Right lobe of liver (tissue), 6 donors: ENCODE measurements at regions not wholly inside any gene's neighbourhood (a gene's known extent, or its start where the extent isn't known, plus 50 kb on each side); places are given as distances from the start of the nearest gene placed in this dataset.

Experiments
- ATAC-seq, 4 donors: fragments of 200-7000 bp; cut with Tn5 transposase; one replicate each; pipeline ENCODE4 v1.9.1; 2020; ENCODE audit warnings: mild to moderate bottlenecking in 4 of 4, moderate library complexity in 4 of 4
- DNase-seq, 3 donors: peaks; one replicate each; pipeline ENCODE4 v3.0.0-alpha.2; 2020
- H3K27ac ChIP-seq, 3 donors: fragments of 200-600 bp; one replicate each; pipeline ENCODE4 v1.8.0; 2022
- H3K27me3 ChIP-seq, 2 donors: fragments of 200-600 bp; one replicate each; pipeline ENCODE4 v1.8.0; 2022
- H3K36me3 ChIP-seq, 4 donors: fragments of 200-600 bp; sonication (generic) in 1 of 4; one replicate each; pipeline versions ENCODE4 v1.5.1 to v1.8.0; 2017 to 2022; ENCODE audit warnings: control low read depth in 1 of 4
- H3K4me1 ChIP-seq, 4 donors: fragments of 200-600 bp; sonication (generic) in 1 of 4; one replicate each; pipeline versions ENCODE4 v1.5.1 to v1.8.0; 2017 to 2022; ENCODE audit warnings: control low read depth in 1 of 4
- H3K4me3 ChIP-seq, 3 donors: fragments of 200-600 bp; one replicate each; pipeline ENCODE4 v1.8.0; 2022
- H3K9me3 ChIP-seq, 4 donors: fragments of 200-600 bp; sonication (generic) in 1 of 4; one replicate each; pipeline versions ENCODE4 v1.5.1 to v1.8.0; 2017 to 2022; ENCODE audit warnings: control low read depth in 1 of 4
- CTCF ChIP-seq, 4 donors: fragments of 200-600 bp in 3 of 4; fragments of 450-650 bp in 1 of 4; IDR thresholded peaks; one replicate each; pipeline versions ENCODE4 v1.5.1 to v1.8.0; 2016 to 2022; ENCODE audit warnings: antibody characterized with exemption in 4 of 4, mild to moderate bottlenecking in 2 of 4
- POLR2A ChIP-seq: fragments of 450-650 bp; IDR thresholded peaks from one replicate; pipeline ENCODE4 v1.6.1; 2017; ENCODE audit warnings: antibody characterized with exemption, mild to moderate bottlenecking
- WGBS: methylation state at CpG from one replicate; pipeline ENCODE4 v1.1.6; 2018; ENCODE audit warnings: low coverage, low lambda C conversion rate; ENCODE audit not compliant: insufficient coverage; ENCODE audit errors: missing lambda C conversion rate; 5-methylcytosine and 5-hydroxymethylcytosine counted together
- intact Hi-C, 2 donors: fragments of 100-400 bp; cut with DNase I; formaldehyde crosslinking; loops; one replicate each; pipeline versions ENCODE4 v1.11.2 to v1.14.1; 2022
- donor health status: DM: no; HTN: yes; CAD: no.
- donor health status: DM: no; HTN: no; CAD: no.
- donor health status: DM: no; HTN: no; CAD: no.
- donor health status: DM: no; HTN: yes; CAD: no.
- donor health status: DM: no; HTN: yes; CAD: no.

- TF ChIP-seq CTCF (IDR thresholded peaks at IDR 0.05) (no peak), POLR2A (no peak)
- ATAC-seq (no peak), DNase-seq (peak in 1 of 3 donors; percentile 8)
- Histone ChIP-seq H3K27me3 (no peaks in the 10 kb centered on the region), H3K9me3 (no peaks in the 10 kb centered on the region), H3K27ac (no peak overlapping the region), H3K4me3 (no peak overlapping the region), H3K4me1 (no peaks in the 10 kb centered on the region), H3K36me3 (no peaks in the 10 kb centered on the region)
- intact Hi-C loops = no loop called here
- WGBS = 67% methylated on average over 5 of the region's 5 CpGs
Measured at GRCh38 chr1:30469426-30469825, 254.0 kb downstream of the MATN1 start.

GRCh38 chr1:30467101-30467500, 256.3 kb downstream of the MATN1 start:
- ATAC-seq = no peak
- no peak for TF ChIP-seq CTCF (IDR thresholded peaks at IDR 0.05)
- no peak for TF ChIP-seq POLR2A
- WGBS = 77% methylated on average over 5 of the region's 10 CpGs
- intact Hi-C loops = no loop called here
- no peak overlapping the region for H3K4me3 ChIP-seq
- no peaks in the 10 kb centered on the region for H3K4me1 ChIP-seq
- DNase-seq = no peak
- no peaks in the 10 kb centered on the region for H3K9me3 ChIP-seq
- no peak overlapping the region for H3K27ac ChIP-seq
- H3K27me3 ChIP-seq = no peaks in the 10 kb centered on the region
- no peaks in the 10 kb centered on the region for H3K36me3 ChIP-seq

- intact Hi-C loops = no loop called here
- Histone ChIP-seq H3K36me3 (no peaks in the 10 kb centered on the region), H3K4me1 (no peaks in the 10 kb centered on the region), H3K27me3 (no peaks in the 10 kb centered on the region), H3K4me3 (no peak overlapping the region), H3K27ac (no peak overlapping the region), H3K9me3 (no peaks in the 10 kb centered on the region)
- DNase-seq (no peak), ATAC-seq (no peak)
- 44% methylated on average over 3 of the region's 3 CpGs for WGBS
- TF ChIP-seq POLR2A (no peak), CTCF (IDR thresholded peaks at IDR 0.05) (no peak)
Measured at GRCh38 chr1:30466610-30467009, 256.8 kb downstream of the MATN1 start.

- Histone ChIP-seq H3K27me3 (no peaks in the 10 kb centered on the region), H3K4me1 (no peaks in the 10 kb centered on the region), H3K9me3 (no peaks in the 10 kb centered on the region), H3K36me3 (no peaks in the 10 kb centered on the region), H3K4me3 (no peak overlapping the region), H3K27ac (no peak overlapping the region)
- DNase-seq = no peak
- no peak for ATAC-seq
- intact Hi-C loops = no loop called here
- WGBS = 63% methylated on average over 2 of the region's 4 CpGs
- no peak for TF ChIP-seq CTCF (IDR thresholded peaks at IDR 0.05)
- no peak for TF ChIP-seq POLR2A
Measured at GRCh38 chr1:30466026-30466425, 257.4 kb downstream of the MATN1 start.

- ATAC-seq (no peak), DNase-seq (peak in 1 of 3 donors; percentile 7)
- Histone ChIP-seq H3K4me3 (no peak overlapping the region), H3K9me3 (no peaks in the 10 kb centered on the region), H3K4me1 (no peaks in the 10 kb centered on the region), H3K27me3 (no peaks in the 10 kb centered on the region), H3K27ac (no peak overlapping the region), H3K36me3 (no peaks in the 10 kb centered on the region)
- intact Hi-C loops = no loop called here
- TF ChIP-seq CTCF (IDR thresholded peaks at IDR 0.05) = no peak
- no peak for TF ChIP-seq POLR2A
- WGBS = no CpG with 5 or more reads among the region's 2 CpGs
Measured at GRCh38 chr1:30465096-30465495, 258.3 kb downstream of the MATN1 start.
